ENCODE measurements at regions not wholly inside any gene's neighbourhood (a gene's known extent, or its start where the extent isn't known, plus 50 kb on each side); places are given as distances from the start of the nearest gene placed in this dataset.

DNA sequence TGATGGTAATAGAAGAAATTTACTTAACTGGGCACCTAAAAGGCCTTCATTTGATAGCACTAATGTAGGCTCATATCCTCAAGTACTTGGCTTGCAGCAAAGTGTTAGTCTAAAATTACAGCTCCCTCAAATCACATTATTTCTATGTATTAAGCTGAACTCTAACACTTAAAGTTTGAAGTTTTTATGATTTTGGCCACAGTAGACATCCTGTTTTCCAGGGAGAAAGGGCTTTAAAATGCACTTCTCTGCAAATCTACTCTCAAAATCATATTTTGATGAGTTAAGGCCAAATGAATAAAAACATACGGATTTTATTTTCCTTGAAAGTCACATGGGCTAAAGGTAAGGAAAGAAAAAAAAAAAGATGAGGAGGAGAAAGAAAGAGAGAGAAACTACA, 575.5 kb downstream of the PLPP3 start:
- TF ChIP-seq ZFX (IDR thresholded peaks at IDR 0.05; ENCODE audit: borderline replicate concordance) = no peak
- no peak for TF ChIP-seq CTCF (IDR thresholded peaks at IDR 0.05)
- H3K27ac ChIP-seq = no peak overlapping the region

DNA sequence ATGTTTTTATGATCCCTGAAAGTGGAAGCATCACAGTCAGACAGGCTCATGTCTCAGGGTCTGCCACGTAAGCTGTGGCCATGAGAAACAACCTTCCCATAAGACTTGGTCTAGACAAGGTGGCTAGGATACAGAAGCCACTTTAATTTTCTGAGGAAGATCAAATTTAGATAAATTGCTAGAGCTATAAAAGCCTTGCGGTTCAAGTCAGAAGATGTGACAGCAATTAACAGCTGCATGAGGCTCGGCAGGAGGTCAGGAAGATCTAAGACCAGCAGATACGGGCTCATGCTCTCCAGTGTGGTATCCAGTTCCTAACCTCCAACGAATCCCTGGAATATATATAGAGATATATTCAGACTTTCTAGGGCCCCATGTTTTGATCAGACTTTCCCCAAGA, 577.1 kb downstream of the PLPP3 start:
- no peak overlapping the region for H3K27ac ChIP-seq
- no peak for TF ChIP-seq CTCF (IDR thresholded peaks at IDR 0.05)
- TF ChIP-seq ZFX (IDR thresholded peaks at IDR 0.05; ENCODE audit: borderline replicate concordance) = no peak

DNA sequence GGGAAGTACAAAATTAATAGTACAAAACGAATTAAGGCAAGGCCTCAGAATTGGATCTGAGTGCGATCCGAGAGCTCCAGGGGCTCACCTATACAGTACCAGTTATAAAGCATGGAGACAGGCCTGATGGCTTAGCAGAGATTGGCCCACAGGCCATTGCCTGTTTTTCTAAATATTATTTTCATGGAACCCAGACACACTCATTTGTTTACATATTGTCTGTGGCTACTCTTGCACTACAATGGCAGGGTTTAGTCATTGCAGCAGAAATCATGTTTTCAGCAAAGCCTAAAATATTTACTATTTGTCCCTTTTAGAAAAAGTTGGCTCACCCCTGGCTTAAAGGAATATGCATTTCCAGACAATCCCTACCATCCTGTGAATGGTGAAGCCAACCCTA, 578.9 kb downstream of the PLPP3 start:
- TF ChIP-seq CTCF (IDR thresholded peaks at IDR 0.05) (no peak), ZFX (IDR thresholded peaks at IDR 0.05; ENCODE audit: borderline replicate concordance) (no peak)
- H3K27ac ChIP-seq = no peak overlapping the region

GRCh38 chr1:55997536-55997935, 581.8 kb downstream of the PLPP3 start:
- H3K27ac ChIP-seq = no peak overlapping the region
- TF ChIP-seq CTCF (IDR thresholded peaks at IDR 0.05) (no peak), ZFX (IDR thresholded peaks at IDR 0.05; ENCODE audit: borderline replicate concordance) (no peak)

DNA sequence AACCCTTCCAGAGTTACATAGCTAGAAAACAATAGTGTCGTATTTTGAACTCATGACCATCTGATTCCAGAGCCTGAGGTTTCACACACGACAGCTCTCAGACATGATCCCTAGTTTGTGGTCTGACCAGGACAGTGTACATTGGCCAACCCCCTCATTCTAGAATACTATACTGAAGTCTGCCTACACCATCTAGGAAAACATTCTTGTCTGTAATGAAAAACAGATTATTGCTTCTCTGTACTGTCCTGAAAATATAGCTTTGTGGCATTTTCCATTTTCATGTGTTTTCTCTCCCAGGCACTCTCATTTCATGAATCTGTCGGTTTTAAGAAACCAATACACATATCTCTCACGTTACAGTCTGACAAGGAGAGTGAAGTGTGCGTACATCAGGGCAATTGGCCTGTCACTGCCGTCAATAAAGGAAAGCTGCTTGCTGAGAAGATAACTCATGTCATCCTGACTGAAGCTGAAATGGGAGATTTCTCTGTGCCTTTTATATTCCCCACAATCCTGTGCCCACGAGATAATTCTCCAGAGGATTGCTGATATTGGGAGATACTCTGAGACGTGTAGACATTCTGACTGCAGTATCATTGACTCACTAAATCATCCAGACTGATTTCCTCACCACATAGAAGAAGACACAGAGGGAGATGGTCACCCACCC, 585.6 kb downstream of the PLPP3 start:
- no peak overlapping the region for H3K27ac ChIP-seq
- TF ChIP-seq CTCF (IDR thresholded peaks at IDR 0.05) = no peak
- TF ChIP-seq ZFX (IDR thresholded peaks at IDR 0.05; ENCODE audit: borderline replicate concordance) = no peak

GRCh38 chr1:55990007-55990406, 589.4 kb downstream of the PLPP3 start:
- TF ChIP-seq ZFX (IDR thresholded peaks at IDR 0.05; ENCODE audit: borderline replicate concordance) (no peak), CTCF (IDR thresholded peaks at IDR 0.05) (no peak)
- no peak overlapping the region for H3K27ac ChIP-seq

DNA sequence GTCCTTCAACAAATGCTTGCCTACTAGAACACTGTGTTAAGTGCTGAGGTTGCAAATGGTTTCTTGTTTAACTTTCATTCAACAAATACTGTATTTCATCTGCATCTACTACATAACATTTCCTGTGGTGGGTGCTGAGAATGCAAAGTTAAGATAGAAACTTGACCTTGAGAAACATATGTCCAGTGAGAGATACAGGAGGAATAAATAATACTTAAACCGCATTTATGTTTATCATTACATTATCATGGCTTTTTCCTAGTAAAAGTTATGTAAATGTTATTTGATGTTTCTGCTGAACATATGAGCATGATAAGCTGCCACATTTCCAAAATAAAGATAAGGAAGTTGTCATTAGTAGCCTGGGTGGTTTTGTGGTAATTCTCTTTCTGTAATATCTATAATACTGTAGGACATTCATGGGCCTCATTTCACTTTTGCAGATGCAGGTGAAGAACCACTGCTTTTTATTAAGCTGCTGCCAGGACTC, 590.4 kb downstream of the PLPP3 start:
- TF ChIP-seq CTCF (IDR thresholded peaks at IDR 0.05) (no peak), ZFX (IDR thresholded peaks at IDR 0.05; ENCODE audit: borderline replicate concordance) (no peak)
- no peak overlapping the region for H3K27ac ChIP-seq

All from 22Rv1 (cell line).